SK-N-MC (cell line): ENCODE measurements at regions not wholly inside any gene's neighbourhood (a gene's known extent, or its start where the extent isn't known, plus 50 kb on each side); places are given as distances from the start of the nearest gene placed in this dataset.

Experiments
- EZH2 ChIP-seq: fragments of 200-600 bp; sonication (generic); IDR thresholded peaks from one replicate; pipeline ENCODE4 v1.6.1; 2017; ENCODE audit warnings: antibody characterized with exemption
- POLR2AphosphoS5 ChIP-seq: IDR thresholded peaks from 2 replicates; pipeline ENCODE4 v1.6.1; 2012; ENCODE audit warnings: mild to moderate bottlenecking, low read depth, low read length, borderline replicate concordance

- TF ChIP-seq EZH2 (no peak), POLR2AphosphoS5 (no peak)
These were observed 117.5 kb upstream of the ZNF366 start for GRCh38 chr5:72624641-72625236.
